ENCODE measurements at regions not wholly inside any gene's neighbourhood (a gene's known extent, or its start where the extent isn't known, plus 50 kb on each side); places are given as distances from the start of the nearest gene placed in this dataset.
"Not testable (repeated sequence)": the region's sequence is repeated elsewhere in the genome, so short reads cannot be mapped to it uniquely, and the experiment has no call there.

DNA sequence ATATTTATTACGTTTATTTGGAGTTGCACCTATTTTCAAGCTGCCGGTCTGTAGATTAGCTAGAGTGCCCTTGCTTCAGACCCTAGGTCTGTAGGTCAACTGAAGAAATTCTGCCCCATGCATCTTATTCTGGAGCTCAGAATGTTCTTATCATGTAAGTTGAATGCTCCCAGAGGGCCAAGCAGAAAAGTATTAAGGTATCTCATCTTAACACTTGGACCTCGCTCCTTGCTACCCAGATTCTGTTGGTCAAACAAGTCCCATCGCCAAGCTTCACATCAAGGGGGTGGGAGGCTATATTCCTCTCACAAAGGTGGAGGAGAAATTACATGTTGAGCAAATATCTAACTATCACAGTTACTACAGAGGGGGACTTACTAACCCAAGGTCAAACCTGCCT, 187.7 kb downstream of the C1orf94 start:
- H3K4me3 ChIP-seq (ENCODE audit: insufficient read depth, low read depth, low read length, poor library complexity, severe bottlenecking), result no peak overlapping the region
- H3K27me3 ChIP-seq (replicated peaks; ENCODE audit: control insufficient read depth, insufficient read depth, low read length, poor library complexity, severe bottlenecking), result no peaks in the 10 kb centered on the region
- no peaks in the 10 kb centered on the region for H3K36me3 ChIP-seq (ENCODE audit: control insufficient read depth, insufficient read depth, low read length)
- H3K4me1 ChIP-seq (ENCODE audit: control insufficient read depth, insufficient read depth, low read length, poor library complexity, severe bottlenecking), result no peaks in the 10 kb centered on the region
- H3K27ac ChIP-seq (ENCODE audit: insufficient read depth, low read length, poor library complexity, severe bottlenecking), result no peak overlapping the region
- DNase-seq, result no peak
- H3K9me3 ChIP-seq (ENCODE audit: control insufficient read depth, low read length), result no peaks in the 10 kb centered on the region

DNA sequence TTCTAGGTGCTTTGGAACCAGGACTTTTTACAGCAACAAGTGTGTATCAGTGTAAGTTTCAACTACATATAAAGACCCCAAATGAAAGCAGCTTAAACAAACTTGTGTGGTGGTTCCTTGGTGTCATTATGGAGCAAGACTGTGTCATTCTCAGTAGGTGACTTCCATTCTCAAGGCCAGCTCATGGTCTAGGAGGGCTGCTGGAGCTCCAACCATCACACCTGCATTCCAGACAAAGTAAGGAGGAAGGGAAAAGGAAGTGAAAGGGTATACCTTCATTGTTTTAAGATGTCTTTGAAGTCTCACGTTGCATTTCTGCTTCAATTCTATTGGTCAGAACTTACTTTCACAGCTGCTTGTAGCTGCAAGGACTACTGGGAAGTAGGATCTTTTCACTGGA, 188.6 kb downstream of the C1orf94 start:
- Histone ChIP-seq H3K27me3 (replicated peaks; ENCODE audit: control insufficient read depth, insufficient read depth, low read length, poor library complexity, severe bottlenecking) (no peaks in the 10 kb centered on the region), H3K9me3 (ENCODE audit: control insufficient read depth, low read length) (no peaks in the 10 kb centered on the region), H3K36me3 (ENCODE audit: control insufficient read depth, insufficient read depth, low read length) (no peaks in the 10 kb centered on the region), H3K4me3 (ENCODE audit: insufficient read depth, low read depth, low read length, poor library complexity, severe bottlenecking) (no peak overlapping the region), H3K4me1 (ENCODE audit: control insufficient read depth, insufficient read depth, low read length, poor library complexity, severe bottlenecking) (no peaks in the 10 kb centered on the region), H3K27ac (ENCODE audit: insufficient read depth, low read length, poor library complexity, severe bottlenecking) (no peak overlapping the region)
- DNase-seq, result no peak

DNA sequence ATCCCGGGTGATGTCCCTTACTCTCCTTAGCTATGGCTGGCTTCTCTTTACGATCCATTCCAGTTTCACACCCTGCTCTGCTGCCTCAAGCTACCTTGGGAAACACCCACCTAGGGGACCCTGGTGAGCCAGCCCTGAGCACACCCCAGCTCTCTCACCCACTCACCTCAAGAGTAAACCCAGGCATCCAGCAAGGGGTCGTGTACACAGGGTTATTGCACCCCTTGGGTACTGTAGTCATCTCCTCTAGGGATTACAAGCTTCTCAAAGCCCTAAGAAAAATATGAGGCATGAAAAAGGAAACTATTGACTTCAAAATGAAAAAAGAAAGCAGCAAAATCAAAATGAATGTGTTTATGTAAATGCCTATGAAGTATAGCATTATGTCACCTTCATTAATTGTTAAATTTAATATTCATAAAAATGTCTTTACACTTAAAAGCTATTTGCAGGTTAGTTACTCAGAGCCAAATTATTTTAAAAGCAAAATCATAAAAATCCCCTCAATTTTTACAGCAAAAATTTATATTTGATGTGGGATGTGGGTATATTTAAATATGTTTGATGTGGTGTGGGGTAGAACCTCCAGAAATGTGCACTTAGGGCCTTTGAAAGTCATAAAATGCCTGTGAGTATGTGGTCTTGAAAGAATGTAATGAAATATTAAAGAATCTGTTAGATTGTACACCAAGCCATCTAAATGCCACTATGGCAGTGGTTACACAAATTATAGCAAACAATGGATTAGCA, 190.3 kb downstream of the C1orf94 start:
- no peaks in the 10 kb centered on the region for H3K36me3 ChIP-seq (ENCODE audit: control insufficient read depth, insufficient read depth, low read length)
- no peak for DNase-seq
- H3K4me3 ChIP-seq (ENCODE audit: insufficient read depth, low read depth, low read length, poor library complexity, severe bottlenecking), result no peak overlapping the region
- H3K4me1 ChIP-seq (ENCODE audit: control insufficient read depth, insufficient read depth, low read length, poor library complexity, severe bottlenecking), result no peaks in the 10 kb centered on the region
- no peaks in the 10 kb centered on the region for H3K9me3 ChIP-seq (ENCODE audit: control insufficient read depth, low read length)
- H3K27me3 ChIP-seq (replicated peaks; ENCODE audit: control insufficient read depth, insufficient read depth, low read length, poor library complexity, severe bottlenecking), result no peaks in the 10 kb centered on the region
- H3K27ac ChIP-seq (ENCODE audit: insufficient read depth, low read length, poor library complexity, severe bottlenecking), result no peak overlapping the region

DNA sequence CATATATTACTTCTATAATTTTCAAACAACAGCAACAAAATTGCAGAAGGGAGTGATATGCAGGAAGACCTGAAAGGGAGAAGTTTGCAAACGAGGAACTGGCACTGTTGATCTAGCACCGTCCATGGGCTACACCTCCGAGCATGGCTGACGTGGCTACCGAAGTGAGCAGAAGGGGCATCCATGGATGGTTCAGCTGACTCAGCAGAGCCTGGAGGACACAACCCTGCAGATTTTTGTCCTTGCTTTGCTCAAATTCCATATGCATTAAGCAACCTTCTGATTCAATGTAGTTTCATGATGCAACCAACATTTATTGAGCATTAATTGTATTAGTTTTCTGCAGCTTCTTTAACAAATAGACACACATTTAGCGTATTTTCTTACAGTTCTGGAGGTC, 191.2 kb downstream of the C1orf94 start:
- H3K9me3 ChIP-seq (ENCODE audit: control insufficient read depth, low read length), result no peaks in the 10 kb centered on the region

DNA sequence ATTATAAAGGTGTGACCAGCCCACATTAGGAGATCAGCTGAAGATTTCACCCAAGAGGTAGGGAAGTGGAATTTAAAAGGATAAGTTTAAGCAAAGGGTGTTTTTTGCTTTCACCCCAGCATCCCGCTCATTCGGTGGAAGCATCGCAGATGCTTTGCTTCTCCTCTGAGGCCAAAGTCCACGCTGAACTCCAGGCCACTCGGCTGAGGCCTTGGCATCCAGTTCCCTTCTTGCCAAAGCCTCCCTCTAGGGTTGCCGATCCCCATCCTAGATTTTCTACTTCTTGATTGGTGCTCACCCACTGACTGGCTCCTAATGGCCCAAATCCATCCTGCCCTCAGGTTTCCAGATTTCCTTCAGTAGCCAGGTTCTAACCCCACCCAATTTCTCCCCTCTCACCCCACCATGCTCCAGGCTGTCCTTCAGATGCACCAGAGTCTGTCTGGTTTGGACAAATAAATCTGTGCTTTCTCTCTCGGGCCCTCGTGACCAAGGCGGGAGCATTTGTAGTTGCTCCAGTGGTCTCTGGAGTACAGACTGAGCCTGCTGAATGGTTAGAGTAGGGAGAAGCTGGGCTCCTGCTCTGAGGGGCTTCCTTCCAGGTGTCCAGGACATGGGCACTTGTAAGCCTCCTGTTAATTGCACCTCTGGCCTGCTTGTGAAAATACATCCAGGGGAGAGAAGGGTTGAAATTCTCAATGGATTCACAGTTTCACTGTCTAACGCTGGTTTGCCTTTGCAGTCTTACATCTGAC, 193.2 kb downstream of the C1orf94 start:
- Histone ChIP-seq H3K27ac (ENCODE audit: insufficient read depth, low read length, poor library complexity, severe bottlenecking) (no peak overlapping the region), H3K27me3 (replicated peaks; ENCODE audit: control insufficient read depth, insufficient read depth, low read length, poor library complexity, severe bottlenecking) (no peaks in the 10 kb centered on the region), H3K9me3 (ENCODE audit: control insufficient read depth, low read length) (no peaks in the 10 kb centered on the region), H3K4me1 (ENCODE audit: control insufficient read depth, insufficient read depth, low read length, poor library complexity, severe bottlenecking) (no peaks in the 10 kb centered on the region), H3K36me3 (ENCODE audit: control insufficient read depth, insufficient read depth, low read length) (no peaks in the 10 kb centered on the region), H3K4me3 (ENCODE audit: insufficient read depth, low read depth, low read length, poor library complexity, severe bottlenecking) (no peak overlapping the region)
- no peak for DNase-seq

More for the DNA sequence above, 191.2 kb downstream of the C1orf94 start:
- Histone ChIP-seq H3K27me3 (replicated peaks; ENCODE audit: control insufficient read depth, insufficient read depth, low read length, poor library complexity, severe bottlenecking) (no peaks in the 10 kb centered on the region), H3K27ac (ENCODE audit: insufficient read depth, low read length, poor library complexity, severe bottlenecking) (no peak overlapping the region), H3K4me3 (ENCODE audit: insufficient read depth, low read depth, low read length, poor library complexity, severe bottlenecking) (no peak overlapping the region), H3K4me1 (ENCODE audit: control insufficient read depth, insufficient read depth, low read length, poor library complexity, severe bottlenecking) (no peaks in the 10 kb centered on the region), H3K36me3 (ENCODE audit: control insufficient read depth, insufficient read depth, low read length) (no peaks in the 10 kb centered on the region)
- DNase-seq, result no peak

DNA sequence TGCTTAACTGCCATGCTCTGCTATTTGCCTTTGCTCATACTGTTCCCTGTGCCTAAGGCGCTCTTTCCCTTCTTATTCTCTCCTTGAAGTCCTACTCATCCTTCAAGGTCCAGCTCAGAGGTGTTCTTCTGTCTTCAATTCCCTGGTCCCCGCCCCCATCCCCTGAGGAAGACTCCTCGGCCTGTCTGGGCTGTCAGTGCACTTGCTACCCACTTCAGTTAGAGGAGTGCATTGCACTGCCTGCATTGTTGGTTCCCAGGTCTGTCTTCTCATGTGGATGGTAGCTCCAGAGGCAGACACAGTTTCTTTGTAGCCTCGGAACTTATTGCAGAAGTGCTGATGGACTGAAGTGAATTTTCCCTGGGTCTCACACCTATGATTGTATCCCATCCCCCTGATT, 194.0 kb downstream of the C1orf94 start:
- Histone ChIP-seq H3K27ac (ENCODE audit: insufficient read depth, low read length, poor library complexity, severe bottlenecking) (no peak overlapping the region), H3K36me3 (ENCODE audit: control insufficient read depth, insufficient read depth, low read length) (no peaks in the 10 kb centered on the region), H3K4me3 (ENCODE audit: insufficient read depth, low read depth, low read length, poor library complexity, severe bottlenecking) (no peak overlapping the region), H3K4me1 (ENCODE audit: control insufficient read depth, insufficient read depth, low read length, poor library complexity, severe bottlenecking) (no peaks in the 10 kb centered on the region), H3K27me3 (replicated peaks; ENCODE audit: control insufficient read depth, insufficient read depth, low read length, poor library complexity, severe bottlenecking) (no peaks in the 10 kb centered on the region), H3K9me3 (ENCODE audit: control insufficient read depth, low read length) (no peaks in the 10 kb centered on the region)
- DNase-seq, result no peak

DNA sequence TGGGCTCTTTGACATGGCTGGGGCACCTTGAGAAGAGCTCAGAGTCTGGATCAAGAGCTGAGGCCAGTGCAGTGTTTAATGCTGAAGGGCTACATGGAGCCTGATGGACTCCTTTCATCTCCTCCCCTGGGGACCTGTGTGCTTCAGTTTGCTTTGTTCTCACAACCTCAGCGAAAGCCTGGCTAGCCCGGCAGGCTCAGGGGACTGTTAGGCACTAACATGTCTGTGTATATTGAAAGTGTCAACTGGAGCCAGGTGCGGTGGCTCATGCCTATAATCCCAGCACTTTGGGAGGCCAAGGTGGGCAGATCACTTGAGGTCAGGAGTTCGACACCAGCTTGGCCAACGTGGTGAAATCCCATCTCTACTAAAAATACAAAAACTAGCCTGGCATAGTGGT, 194.5 kb downstream of the C1orf94 start:
- H3K4me3 ChIP-seq (ENCODE audit: insufficient read depth, low read depth, low read length, poor library complexity, severe bottlenecking); H3K36me3 ChIP-seq (ENCODE audit: control insufficient read depth, insufficient read depth, low read length); H3K9me3 ChIP-seq (ENCODE audit: control insufficient read depth, low read length); H3K27ac ChIP-seq (ENCODE audit: insufficient read depth, low read length, poor library complexity, severe bottlenecking); H3K4me1 ChIP-seq (ENCODE audit: control insufficient read depth, insufficient read depth, low read length, poor library complexity, severe bottlenecking); H3K27me3 ChIP-seq (replicated peaks; ENCODE audit: control insufficient read depth, insufficient read depth, low read length, poor library complexity, severe bottlenecking); DNase-seq: not testable (repeated sequence)

DNA sequence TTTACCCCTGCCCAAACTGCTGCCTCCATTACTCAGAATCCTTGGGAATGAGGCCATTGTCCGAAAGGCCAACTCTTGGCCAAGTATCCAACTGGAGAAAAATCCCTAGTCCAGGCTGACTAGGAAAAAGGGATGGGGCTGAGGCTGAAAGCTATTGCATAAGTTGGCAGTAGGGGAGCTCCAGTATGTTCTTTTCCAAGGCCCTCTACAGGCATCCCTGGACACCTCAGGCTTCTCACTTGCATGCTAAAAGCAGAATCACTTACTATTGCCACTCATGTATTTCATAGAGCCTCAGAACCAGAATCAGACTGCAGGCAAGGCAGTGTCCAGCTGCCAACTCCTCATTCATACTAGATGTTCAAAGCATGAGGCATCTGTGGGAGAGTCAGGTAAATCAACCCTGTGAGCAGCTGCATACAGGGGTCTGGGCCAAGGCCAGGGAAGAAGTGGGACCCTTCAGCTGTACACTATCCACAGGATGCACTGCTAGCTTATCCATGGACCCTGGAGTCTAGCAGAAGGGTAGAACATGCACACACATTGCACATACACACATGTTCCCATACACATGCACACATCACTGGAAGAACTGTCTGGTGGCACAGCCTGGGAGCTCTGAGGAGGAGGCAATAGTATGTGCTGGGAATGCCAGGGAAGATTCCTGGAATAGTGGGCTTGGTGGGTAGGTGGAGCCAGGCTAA, 195.3 kb downstream of the C1orf94 start:
- Histone ChIP-seq H3K27me3 (replicated peaks; ENCODE audit: control insufficient read depth, insufficient read depth, low read length, poor library complexity, severe bottlenecking) (no peaks in the 10 kb centered on the region), H3K4me1 (ENCODE audit: control insufficient read depth, insufficient read depth, low read length, poor library complexity, severe bottlenecking) (no peaks in the 10 kb centered on the region), H3K36me3 (ENCODE audit: control insufficient read depth, insufficient read depth, low read length) (no peaks in the 10 kb centered on the region), H3K27ac (ENCODE audit: insufficient read depth, low read length, poor library complexity, severe bottlenecking) (no peak overlapping the region), H3K9me3 (ENCODE audit: control insufficient read depth, low read length) (no peaks in the 10 kb centered on the region), H3K4me3 (ENCODE audit: insufficient read depth, low read depth, low read length, poor library complexity, severe bottlenecking) (no peak overlapping the region)
- DNase-seq, result no peak

DNA sequence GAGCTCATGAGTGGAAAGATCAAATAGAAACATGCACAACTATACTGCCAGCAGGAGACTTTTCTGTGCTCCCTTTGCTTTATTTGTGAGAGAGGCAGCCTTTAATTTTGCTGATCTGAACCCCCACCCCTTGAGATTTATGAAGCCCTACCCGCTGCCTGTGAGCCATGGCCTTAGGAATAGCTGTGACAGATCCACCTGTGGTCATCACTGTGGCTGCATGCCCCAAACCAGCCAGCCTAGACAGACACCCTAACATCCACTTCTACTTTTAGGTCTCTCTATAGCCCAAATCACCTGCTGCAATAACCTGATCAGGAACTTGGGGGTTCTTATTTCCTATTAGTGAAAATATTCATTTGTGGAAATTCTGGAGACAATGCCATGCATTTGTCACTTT, 196.2 kb downstream of the C1orf94 start:
- H3K36me3 ChIP-seq (ENCODE audit: control insufficient read depth, insufficient read depth, low read length), result no peaks in the 10 kb centered on the region
- no peaks in the 10 kb centered on the region for H3K27me3 ChIP-seq (replicated peaks; ENCODE audit: control insufficient read depth, insufficient read depth, low read length, poor library complexity, severe bottlenecking)
- no peaks in the 10 kb centered on the region for H3K9me3 ChIP-seq (ENCODE audit: control insufficient read depth, low read length)
- no peak for DNase-seq
- no peak overlapping the region for H3K27ac ChIP-seq (ENCODE audit: insufficient read depth, low read length, poor library complexity, severe bottlenecking)
- no peaks in the 10 kb centered on the region for H3K4me1 ChIP-seq (ENCODE audit: control insufficient read depth, insufficient read depth, low read length, poor library complexity, severe bottlenecking)
- no peak overlapping the region for H3K4me3 ChIP-seq (ENCODE audit: insufficient read depth, low read depth, low read length, poor library complexity, severe bottlenecking)

DNA sequence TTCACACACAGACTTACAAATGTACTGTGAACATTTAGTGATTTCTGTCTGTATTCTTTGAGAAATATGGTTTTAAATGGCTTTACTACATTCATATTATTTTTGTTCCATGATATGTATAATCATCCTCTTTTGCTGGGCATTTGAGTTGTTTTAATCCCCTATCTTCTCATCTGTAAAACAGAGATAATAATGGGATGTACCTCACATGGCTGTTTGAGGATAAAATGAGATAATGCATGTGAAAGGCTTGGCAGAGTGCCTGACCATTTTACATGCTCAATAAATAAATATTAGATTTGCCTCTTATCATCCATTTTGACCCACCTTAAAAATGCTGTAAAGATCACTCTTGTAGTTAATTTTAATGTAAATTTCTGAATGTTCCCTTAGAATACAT, 197.2 kb downstream of the C1orf94 start:
- no peak overlapping the region for H3K4me3 ChIP-seq (ENCODE audit: insufficient read depth, low read depth, low read length, poor library complexity, severe bottlenecking)
- H3K27ac ChIP-seq (ENCODE audit: insufficient read depth, low read length, poor library complexity, severe bottlenecking), result no peak overlapping the region
- no peak for DNase-seq
- no peaks in the 10 kb centered on the region for H3K27me3 ChIP-seq (replicated peaks; ENCODE audit: control insufficient read depth, insufficient read depth, low read length, poor library complexity, severe bottlenecking)
- H3K36me3 ChIP-seq (ENCODE audit: control insufficient read depth, insufficient read depth, low read length), result no peaks in the 10 kb centered on the region
- no peaks in the 10 kb centered on the region for H3K9me3 ChIP-seq (ENCODE audit: control insufficient read depth, low read length)
- H3K4me1 ChIP-seq (ENCODE audit: control insufficient read depth, insufficient read depth, low read length, poor library complexity, severe bottlenecking), result no peaks in the 10 kb centered on the region

Data from effector memory CD4-positive, alpha-beta T cell (primary cell).